ENCODE measurements at regions not wholly inside any gene's neighbourhood (a gene's known extent, or its start where the extent isn't known, plus 50 kb on each side); places are given as distances from the start of the nearest gene placed in this dataset.
A peak's percentile ranks its signal among the peaks of the same experiment; 100 is the strongest.
"Not testable (repeated sequence)": the region's sequence is repeated elsewhere in the genome, so short reads cannot be mapped to it uniquely, and the experiment has no call there.

DNA sequence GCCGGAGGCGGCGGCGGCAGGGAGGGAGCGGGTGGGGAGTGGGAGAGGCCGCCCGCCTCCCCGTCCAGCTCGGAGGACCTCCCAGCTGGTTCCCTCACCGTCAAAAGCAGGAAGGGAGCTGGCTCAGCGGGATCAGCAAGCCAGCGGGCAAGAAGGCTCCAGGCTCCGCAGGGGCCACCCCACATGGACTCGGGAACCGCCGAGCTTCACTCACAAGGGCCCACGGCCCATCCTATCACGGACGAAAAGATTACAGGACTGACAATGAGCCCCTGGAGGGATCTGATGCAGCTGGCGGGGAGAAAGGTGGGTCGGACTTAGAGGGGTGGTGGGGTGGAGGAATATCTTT, 86.3 kb downstream of the FAM72B start:
- H3K36me3 ChIP-seq (ENCODE audit: control insufficient read depth in 2 of 2, insufficient read depth in 2 of 2, low read length in 2 of 2); H3K9me3 ChIP-seq (ENCODE audit: control insufficient read depth in 2 of 2, low read length in 2 of 2); H3K4me1 ChIP-seq (ENCODE audit: control insufficient read depth in 2 of 2, insufficient read depth in 2 of 2, low read length in 2 of 2); H3K4me3 ChIP-seq (ENCODE audit: low read length in 2 of 2); H3K9ac ChIP-seq (ENCODE audit: low read depth in 1 of 2, low read length in 2 of 2); H3K27me3 ChIP-seq (ENCODE audit: control insufficient read depth in 2 of 2, insufficient read depth in 2 of 2, low read length in 2 of 2); H3K27ac ChIP-seq (ENCODE audit: low read depth in 2 of 2, low read length in 2 of 2): not testable (repeated sequence)

DNA sequence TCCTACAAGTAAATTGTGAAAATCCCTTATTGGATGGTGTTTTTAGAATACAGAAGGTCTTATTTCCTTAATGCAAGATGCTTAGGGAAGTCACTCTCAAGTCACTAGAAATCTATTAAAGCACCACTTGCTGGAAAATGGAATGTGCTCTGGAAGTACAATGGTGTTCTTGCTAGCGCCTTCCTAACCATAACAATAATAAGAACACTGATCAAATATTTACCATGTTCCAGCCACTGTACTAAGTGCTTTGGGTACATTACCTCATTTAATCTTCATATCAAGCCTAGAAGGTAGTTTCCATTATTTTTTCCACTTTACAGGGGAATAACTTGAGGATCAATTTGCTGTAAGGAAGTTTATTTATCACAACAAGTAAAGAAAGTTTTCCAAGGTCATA, 75.1 kb downstream of the FAM72B start:
- H3K27me3 ChIP-seq (ENCODE audit: control insufficient read depth in 2 of 2, insufficient read depth in 2 of 2, low read length in 2 of 2); H3K4me3 ChIP-seq (ENCODE audit: low read length in 2 of 2); H3K9me3 ChIP-seq (ENCODE audit: control insufficient read depth in 2 of 2, low read length in 2 of 2): not testable (repeated sequence)

DNA sequence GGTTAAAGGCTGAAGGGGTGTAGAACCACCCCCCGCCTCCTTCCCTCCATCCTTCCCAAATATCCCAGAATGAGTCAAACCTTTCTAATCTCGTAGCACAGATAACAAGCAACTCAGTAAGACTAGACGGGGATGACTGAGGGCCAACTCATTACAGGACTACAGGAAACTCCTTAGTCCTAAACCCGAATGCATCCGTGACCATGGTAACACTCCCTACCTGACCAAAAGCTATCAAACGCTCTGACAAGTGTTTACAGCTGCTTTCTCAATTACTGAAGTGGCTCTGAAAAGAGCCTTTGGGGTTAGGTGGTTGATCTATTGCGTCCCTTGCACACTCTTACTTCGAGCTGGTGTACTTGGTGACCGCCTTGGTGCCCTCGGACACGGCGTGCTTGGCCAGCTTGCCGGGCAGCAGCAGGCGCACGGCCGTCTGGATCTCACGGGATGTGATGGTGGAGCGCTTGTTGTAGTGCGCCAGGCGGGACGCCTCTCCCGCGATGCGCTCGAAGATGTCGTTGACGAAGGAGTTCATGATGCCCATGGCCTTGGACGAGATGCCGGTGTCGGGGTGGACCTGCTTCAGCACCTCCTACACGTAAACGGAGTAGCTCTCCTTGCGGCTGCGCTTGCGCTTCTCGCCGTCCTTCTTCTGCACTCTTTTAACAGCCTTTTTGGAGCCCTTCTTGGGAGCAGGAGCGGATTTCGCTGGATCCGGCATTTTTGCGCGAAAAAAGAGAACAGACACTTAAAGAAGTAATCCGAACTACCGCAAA, 67.4 kb downstream of the FAM72B start:
- not testable (repeated sequence) for H3K9me3 ChIP-seq (ENCODE audit: control insufficient read depth in 2 of 2, low read length in 2 of 2); H3K9ac ChIP-seq (ENCODE audit: low read depth in 1 of 2, low read length in 2 of 2); H3K36me3 ChIP-seq (ENCODE audit: control insufficient read depth in 2 of 2, insufficient read depth in 2 of 2, low read length in 2 of 2); H3K27ac ChIP-seq (ENCODE audit: low read depth in 2 of 2, low read length in 2 of 2); H3K4me1 ChIP-seq (ENCODE audit: control insufficient read depth in 2 of 2, insufficient read depth in 2 of 2, low read length in 2 of 2); H3K27me3 ChIP-seq (ENCODE audit: control insufficient read depth in 2 of 2, insufficient read depth in 2 of 2, low read length in 2 of 2)
- H3K4me3 ChIP-seq (ENCODE audit: low read length in 2 of 2), result peak overlapping the region in 1 of 2 donors; percentile 43

More for the DNA sequence above, 75.1 kb downstream of the FAM72B start:
- H3K27ac ChIP-seq (ENCODE audit: low read depth in 2 of 2, low read length in 2 of 2); H3K36me3 ChIP-seq (ENCODE audit: control insufficient read depth in 2 of 2, insufficient read depth in 2 of 2, low read length in 2 of 2); H3K9ac ChIP-seq (ENCODE audit: low read depth in 1 of 2, low read length in 2 of 2); H3K4me1 ChIP-seq (ENCODE audit: control insufficient read depth in 2 of 2, insufficient read depth in 2 of 2, low read length in 2 of 2): not testable (repeated sequence)

DNA sequence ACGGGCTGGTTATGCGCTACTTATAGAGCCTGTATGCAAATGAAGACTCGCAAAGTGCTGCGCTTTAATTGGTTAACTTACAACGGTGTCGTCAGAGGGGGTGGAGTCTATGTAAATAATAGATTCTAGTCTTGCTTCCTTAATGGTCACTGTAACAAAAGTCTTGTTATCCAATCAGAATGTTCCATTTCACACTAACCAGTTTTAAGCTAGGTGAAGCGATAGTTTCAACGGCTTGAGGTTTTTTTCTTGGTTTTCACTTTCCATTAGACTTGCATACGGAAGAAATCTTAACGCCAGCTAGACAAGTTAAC, 66.9 kb downstream of the FAM72B start:
- not testable (repeated sequence) for H3K9me3 ChIP-seq (ENCODE audit: control insufficient read depth in 2 of 2, low read length in 2 of 2); H3K27me3 ChIP-seq (ENCODE audit: control insufficient read depth in 2 of 2, insufficient read depth in 2 of 2, low read length in 2 of 2); H3K27ac ChIP-seq (ENCODE audit: low read depth in 2 of 2, low read length in 2 of 2); H3K4me1 ChIP-seq (ENCODE audit: control insufficient read depth in 2 of 2, insufficient read depth in 2 of 2, low read length in 2 of 2); H3K36me3 ChIP-seq (ENCODE audit: control insufficient read depth in 2 of 2, insufficient read depth in 2 of 2, low read length in 2 of 2); H3K9ac ChIP-seq (ENCODE audit: low read depth in 1 of 2, low read length in 2 of 2)
- peak overlapping the region in 1 of 2 donors; percentile 43 for H3K4me3 ChIP-seq (ENCODE audit: low read length in 2 of 2)

DNA sequence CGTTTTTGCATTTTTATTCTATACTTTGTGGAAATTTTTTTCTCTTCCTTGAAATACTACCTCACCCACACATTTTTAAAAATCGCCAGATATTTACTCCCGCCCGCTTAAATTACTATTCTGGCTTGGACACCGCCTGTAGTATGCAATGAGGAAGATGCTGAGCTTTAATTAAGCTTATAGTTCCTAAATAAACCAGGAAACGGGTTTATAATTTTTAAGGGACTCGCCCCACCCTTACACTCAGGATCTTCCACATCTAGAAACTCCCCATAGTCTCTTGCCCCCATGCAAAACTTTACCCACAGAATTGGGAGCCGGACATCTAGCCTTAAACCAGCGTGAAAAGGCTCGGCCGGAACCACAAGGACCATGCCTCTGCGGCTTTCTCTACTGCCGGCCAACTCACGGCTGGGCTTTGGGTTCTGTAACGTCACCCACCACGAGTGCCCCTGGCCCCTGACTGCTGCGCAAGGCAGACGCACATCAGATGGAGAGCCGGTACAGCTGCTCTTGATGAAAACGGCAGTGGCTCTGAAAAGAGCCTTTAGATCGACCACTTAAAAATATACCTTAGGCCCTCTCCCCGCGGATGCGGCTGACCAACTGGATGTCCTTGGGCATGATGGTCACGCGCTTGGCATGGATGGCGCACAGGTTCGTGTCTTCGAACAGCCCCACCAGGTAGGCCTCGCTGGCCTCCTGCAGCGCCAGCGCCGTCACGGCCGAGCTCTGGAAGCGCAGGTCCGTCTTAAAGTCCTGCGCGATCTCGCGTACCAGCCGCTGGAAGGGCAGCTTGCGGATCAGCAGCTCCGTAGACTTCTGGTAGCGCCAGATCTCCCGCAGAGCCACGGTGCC, 66.3 kb downstream of the FAM72B start:
- H3K27ac ChIP-seq (ENCODE audit: low read depth in 2 of 2, low read length in 2 of 2); H3K9me3 ChIP-seq (ENCODE audit: control insufficient read depth in 2 of 2, low read length in 2 of 2); H3K27me3 ChIP-seq (ENCODE audit: control insufficient read depth in 2 of 2, insufficient read depth in 2 of 2, low read length in 2 of 2); H3K36me3 ChIP-seq (ENCODE audit: control insufficient read depth in 2 of 2, insufficient read depth in 2 of 2, low read length in 2 of 2); H3K4me1 ChIP-seq (ENCODE audit: control insufficient read depth in 2 of 2, insufficient read depth in 2 of 2, low read length in 2 of 2): not testable (repeated sequence)
- peak overlapping the region in 1 of 2 donors; percentile 26 for H3K9ac ChIP-seq (ENCODE audit: low read depth in 1 of 2, low read length in 2 of 2)
- H3K4me3 ChIP-seq (ENCODE audit: low read length in 2 of 2), result peak overlapping the region; percentile 35 to 44

Measured in mucosa of rectum (tissue), 2 donors.